Neural progenitor cell (in vitro differentiated cells): ENCODE measurements at regions not wholly inside any gene's neighbourhood (a gene's known extent, or its start where the extent isn't known, plus 50 kb on each side); places are given as distances from the start of the nearest gene placed in this dataset.
"Not testable (repeated sequence)": the region's sequence is repeated elsewhere in the genome, so short reads cannot be mapped to it uniquely, and the experiment has no call there.

Experiments
- DNase-seq: peaks from one replicate; pipeline ENCODE4 v3.0.0-alpha.2; 2016; ENCODE audit warnings: low spot score
- H2AFZ ChIP-seq: fragments of 200-600 bp; sonication (generic); replicated peaks from 2 replicates; pipeline ENCODE4 v1.6.1; 2016; ENCODE audit warnings: antibody characterized with exemption
- H3F3A ChIP-seq: fragments of 200-600 bp; sonication (generic); 2 replicates; pipeline ENCODE4 v1.6.1; 2016; ENCODE audit warnings: antibody characterized with exemption, low read depth
- H3K27ac ChIP-seq: fragments of 200-600 bp; sonication (generic); 2 replicates; pipeline ENCODE4 v1.5.1; 2016; ENCODE audit warnings: mild to moderate bottlenecking
- H3K27me3 ChIP-seq: fragments of 200-600 bp; sonication (generic); 2 replicates; pipeline ENCODE4 v1.6.1; 2016; ENCODE audit warnings: mild to moderate bottlenecking, moderate library complexity
- H3K36me3 ChIP-seq: fragments of 200-600 bp; sonication (generic); 2 replicates; pipeline ENCODE4 v1.5.1; 2016
- H3K4me1 ChIP-seq: fragments of 200-600 bp; sonication (generic); 2 replicates; pipeline ENCODE4 v1.6.1; 2016; ENCODE audit warnings: mixed run types
- H3K4me2 ChIP-seq: fragments of 200-600 bp; sonication (generic); 2 replicates; pipeline ENCODE4 v1.6.1; 2016
- H3K4me3 ChIP-seq: fragments of 200-600 bp; sonication (generic); 2 replicates; pipeline ENCODE4 v1.5.1; 2016
- H3K79me2 ChIP-seq: fragments of 200-600 bp; sonication (generic); 2 replicates; pipeline ENCODE4 v1.6.1; 2016; ENCODE audit warnings: low read depth
- H3K9ac ChIP-seq: fragments of 200-600 bp; sonication (generic); 2 replicates; pipeline ENCODE4 v1.6.1; 2016
- H3K9me3 ChIP-seq: fragments of 200-600 bp; sonication (generic); 2 replicates; pipeline ENCODE4 v1.5.1; 2016; ENCODE audit warnings: low read depth
- H4K20me1 ChIP-seq: fragments of 200-600 bp; sonication (generic); 2 replicates; pipeline ENCODE4 v1.6.1; 2016; ENCODE audit warnings: low read depth
- H3K27ac Mint-ChIP-seq: 3 replicates; pipeline ENCODE4 v1.8.0; 2021; ENCODE audit warnings: mixed read lengths
- H3K27me3 Mint-ChIP-seq: 2 replicates; pipeline ENCODE4 v1.8.0; 2022; ENCODE audit warnings: low read depth, mild to moderate bottlenecking, inconsistent platforms, moderate library complexity, mixed read lengths; ENCODE audit not compliant: insufficient read depth
- H3K36me3 Mint-ChIP-seq: 3 replicates; pipeline ENCODE4 v1.8.0; 2021; ENCODE audit warnings: mixed read lengths
- H3K4me1 Mint-ChIP-seq: 3 replicates; pipeline ENCODE4 v1.8.0; 2021; ENCODE audit warnings: mixed read lengths
- H3K4me3 Mint-ChIP-seq: 3 replicates; pipeline ENCODE4 v1.8.0; 2021; ENCODE audit warnings: mild to moderate bottlenecking, moderate library complexity, mixed read lengths
- H3K9me3 Mint-ChIP-seq: 3 replicates; pipeline ENCODE4 v1.8.0; 2020; ENCODE audit warnings: mixed read lengths
- EZH2 ChIP-seq: fragments of 200-600 bp; sonication (generic); IDR thresholded peaks from 2 replicates; pipeline ENCODE4 v1.6.1; 2017; ENCODE audit warnings: antibody characterized with exemption, mild to moderate bottlenecking, moderate library complexity
- EZH2phosphoT487 ChIP-seq: fragments of 200-600 bp; sonication (generic); IDR thresholded peaks from 2 replicates; pipeline ENCODE4 v1.6.1; 2017; ENCODE audit warnings: antibody characterized with exemption
- TF ChIP-seq, protein P1 (sequence below): fragments of 200-600 bp; sonication (generic); IDR thresholded peaks from 2 replicates; pipeline ENCODE4 v1.5.1; 2017; ENCODE audit warnings: antibody characterized with exemption, mild to moderate bottlenecking

DNA sequence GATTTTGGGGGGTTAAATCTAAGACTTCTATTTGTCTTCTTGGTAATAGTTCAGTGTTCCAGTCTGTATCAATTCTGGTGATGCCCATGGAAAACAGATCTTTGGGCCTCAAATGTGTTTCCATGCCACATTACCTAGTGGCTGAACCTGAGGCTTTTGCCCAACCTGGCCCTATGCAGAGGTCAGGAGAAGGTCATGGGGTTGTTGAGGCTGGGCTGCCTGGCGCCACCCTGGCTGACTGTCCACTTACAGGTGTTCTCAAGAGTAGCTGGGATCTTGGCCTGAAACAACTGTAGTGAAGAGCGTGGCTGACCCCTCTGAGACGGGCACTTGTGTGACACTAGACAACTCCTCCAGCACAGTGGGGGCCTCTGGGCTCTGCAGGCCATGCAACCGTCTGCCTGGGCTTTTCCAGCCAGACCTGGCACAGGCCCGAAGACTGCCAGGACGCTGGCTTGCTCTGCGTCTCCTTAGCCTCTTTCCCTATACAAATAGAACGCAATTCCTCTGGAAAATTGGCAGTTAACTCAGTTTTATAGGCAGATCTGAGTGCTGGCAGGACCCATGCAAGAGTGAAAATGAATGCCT is 127.8 kb downstream of the TRIM43 start:
- H3K4me3 ChIP-seq: no peak overlapping the region
- no peaks in the 10 kb centered on the region for H3K4me1 ChIP-seq
- H3K79me2 ChIP-seq: no peaks in the 10 kb centered on the region
- no peaks in the 10 kb centered on the region for H3K36me3 Mint-ChIP-seq
- no peak overlapping the region for H2AFZ ChIP-seq
- no peak overlapping the region for H3K27ac ChIP-seq
- no peak overlapping the region for H3K9ac ChIP-seq
- peaks cover 12% of the 10 kb centered on the region for H3K27me3 Mint-ChIP-seq
- no peak overlapping the region for H3K4me3 Mint-ChIP-seq
- H3F3A ChIP-seq: no peaks in the 10 kb centered on the region
- no peak overlapping the region for H3K27ac Mint-ChIP-seq
- H3K4me1 Mint-ChIP-seq: peaks cover 7% of the 10 kb centered on the region
- no peaks in the 10 kb centered on the region for H3K9me3 Mint-ChIP-seq
- H3K9me3 ChIP-seq: peaks cover 5% of the 10 kb centered on the region
- H3K36me3 ChIP-seq: no peaks in the 10 kb centered on the region
- no peak overlapping the region for H3K4me2 ChIP-seq
- no peak for DNase-seq
- TF ChIP-seq EZH2 (no peak), EZH2phosphoT487 (no peak)
- TF ChIP-seq, protein P1, sequence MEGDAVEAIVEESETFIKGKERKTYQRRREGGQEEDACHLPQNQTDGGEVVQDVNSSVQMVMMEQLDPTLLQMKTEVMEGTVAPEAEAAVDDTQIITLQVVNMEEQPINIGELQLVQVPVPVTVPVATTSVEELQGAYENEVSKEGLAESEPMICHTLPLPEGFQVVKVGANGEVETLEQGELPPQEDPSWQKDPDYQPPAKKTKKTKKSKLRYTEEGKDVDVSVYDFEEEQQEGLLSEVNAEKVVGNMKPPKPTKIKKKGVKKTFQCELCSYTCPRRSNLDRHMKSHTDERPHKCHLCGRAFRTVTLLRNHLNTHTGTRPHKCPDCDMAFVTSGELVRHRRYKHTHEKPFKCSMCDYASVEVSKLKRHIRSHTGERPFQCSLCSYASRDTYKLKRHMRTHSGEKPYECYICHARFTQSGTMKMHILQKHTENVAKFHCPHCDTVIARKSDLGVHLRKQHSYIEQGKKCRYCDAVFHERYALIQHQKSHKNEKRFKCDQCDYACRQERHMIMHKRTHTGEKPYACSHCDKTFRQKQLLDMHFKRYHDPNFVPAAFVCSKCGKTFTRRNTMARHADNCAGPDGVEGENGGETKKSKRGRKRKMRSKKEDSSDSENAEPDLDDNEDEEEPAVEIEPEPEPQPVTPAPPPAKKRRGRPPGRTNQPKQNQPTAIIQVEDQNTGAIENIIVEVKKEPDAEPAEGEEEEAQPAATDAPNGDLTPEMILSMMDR: no peak
- H3K27me3 ChIP-seq: no peaks in the 10 kb centered on the region
- no peaks in the 10 kb centered on the region for H4K20me1 ChIP-seq

GRCh38 chr2:95721726-95722125 is 129.9 kb downstream of the TRIM43 start:
- no peak overlapping the region for H3K4me3 ChIP-seq
- no peaks in the 10 kb centered on the region for H3F3A ChIP-seq
- TF ChIP-seq, protein P1: no peak
- no peak overlapping the region for H3K9ac ChIP-seq
- peaks cover 5% of the 10 kb centered on the region for H3K9me3 ChIP-seq
- H3K27me3 ChIP-seq: no peaks in the 10 kb centered on the region
- no peaks in the 10 kb centered on the region for H3K4me1 ChIP-seq
- H3K4me2 ChIP-seq: no peak overlapping the region
- Mint-ChIP-seq H3K36me3 (no peaks in the 10 kb centered on the region), H3K9me3 (no peaks in the 10 kb centered on the region), H3K27me3 (peaks cover 12% of the 10 kb centered on the region), H3K4me3 (no peak overlapping the region), H3K27ac (no peak overlapping the region), H3K4me1 (peaks cover 3% of the 10 kb centered on the region)
- no peak overlapping the region for H3K27ac ChIP-seq
- no peak overlapping the region for H2AFZ ChIP-seq
- no peaks in the 10 kb centered on the region for H4K20me1 ChIP-seq
- no peaks in the 10 kb centered on the region for H3K36me3 ChIP-seq
- H3K79me2 ChIP-seq: no peaks in the 10 kb centered on the region
- no peak for DNase-seq

GRCh38 chr2:95722131-95722697 is 130.4 kb downstream of the TRIM43 start:
- H3K4me2 ChIP-seq: no peak overlapping the region
- Mint-ChIP-seq H3K4me3 (no peak overlapping the region), H3K27me3 (peaks cover 12% of the 10 kb centered on the region), H3K4me1 (peaks cover 3% of the 10 kb centered on the region), H3K36me3 (no peaks in the 10 kb centered on the region), H3K9me3 (no peaks in the 10 kb centered on the region), H3K27ac (peak overlapping the region; percentile 73)
- TF ChIP-seq, protein P1: no peak
- TF ChIP-seq EZH2phosphoT487 (no peak), EZH2 (no peak)
- H3K4me1 ChIP-seq: no peaks in the 10 kb centered on the region
- no peaks in the 10 kb centered on the region for H3F3A ChIP-seq
- H4K20me1 ChIP-seq: no peaks in the 10 kb centered on the region
- H3K4me3 ChIP-seq: no peak overlapping the region
- no peak for DNase-seq
- no peak overlapping the region for H2AFZ ChIP-seq
- H3K36me3 ChIP-seq: no peaks in the 10 kb centered on the region
- no peak overlapping the region for H3K27ac ChIP-seq
- no peak overlapping the region for H3K9ac ChIP-seq
- peaks cover 5% of the 10 kb centered on the region for H3K9me3 ChIP-seq
- H3K79me2 ChIP-seq: no peaks in the 10 kb centered on the region
- H3K27me3 ChIP-seq: no peaks in the 10 kb centered on the region

DNA sequence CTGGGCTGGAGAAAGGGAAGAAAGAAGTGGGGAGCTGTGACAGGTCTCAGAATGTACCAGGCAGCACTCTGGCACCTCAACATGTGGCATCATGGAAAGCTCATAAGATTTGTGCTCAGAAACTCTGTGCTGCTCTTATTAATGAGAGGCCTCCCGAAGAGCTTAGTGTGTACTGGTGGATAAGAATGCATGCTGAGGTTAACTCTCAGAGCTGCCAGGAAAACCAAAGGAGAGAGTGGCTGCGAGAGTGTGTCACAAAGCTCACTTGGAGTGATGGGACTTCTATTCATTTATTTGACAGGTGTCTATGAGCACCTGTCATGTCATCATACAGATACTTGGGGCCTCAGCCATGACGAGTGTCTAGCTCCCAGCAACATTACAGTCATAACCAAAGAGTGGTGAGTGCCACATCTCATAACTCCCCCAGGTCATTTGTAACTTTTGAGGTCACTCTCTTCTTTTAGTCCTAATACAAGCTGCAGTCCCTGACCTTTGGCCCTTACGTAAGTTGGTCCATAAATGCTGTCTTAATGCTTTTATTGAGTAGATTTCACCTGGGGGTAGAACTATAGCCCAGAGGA is 131.9 kb downstream of the TRIM43 start:
- H3K4me1 Mint-ChIP-seq, H3K9me3 Mint-ChIP-seq: not testable (repeated sequence)

DNA sequence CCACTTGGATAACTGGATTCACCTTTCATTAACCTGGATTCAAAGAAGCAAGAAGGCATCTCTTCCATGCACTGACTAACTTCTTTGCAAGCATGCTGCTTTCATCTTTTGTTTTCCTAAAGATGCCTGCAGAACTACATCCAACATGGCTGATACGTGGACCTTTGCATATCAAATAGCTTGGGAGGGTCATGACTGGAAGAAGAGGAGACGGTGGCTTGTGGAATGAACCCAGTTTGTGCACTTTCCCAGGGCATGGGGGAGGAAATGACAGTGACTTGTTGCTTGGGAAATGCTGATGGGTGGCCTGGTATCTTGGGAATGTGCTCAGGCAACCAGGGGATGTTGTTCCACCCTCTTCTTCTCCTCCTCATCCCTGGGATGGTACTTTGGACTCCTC is 133.4 kb downstream of the TRIM43 start:
- not testable (repeated sequence) for DNase-seq, H3K27me3 ChIP-seq, H3K9me3 Mint-ChIP-seq, H3K4me2 ChIP-seq, H3K27ac ChIP-seq, H3K4me3 ChIP-seq, H3K4me1 ChIP-seq, H3K9me3 ChIP-seq, H3K4me3 Mint-ChIP-seq, H3K36me3 Mint-ChIP-seq, H4K20me1 ChIP-seq, H3K36me3 ChIP-seq, H3K4me1 Mint-ChIP-seq, H2AFZ ChIP-seq, H3F3A ChIP-seq, H3K79me2 ChIP-seq, H3K9ac ChIP-seq
- Mint-ChIP-seq H3K27ac (peak overlapping the region; percentile 30), H3K27me3 (peaks cover 10% of the 10 kb centered on the region)

More for the DNA sequence above, 131.9 kb downstream of the TRIM43 start:
- not testable (repeated sequence) for H3K36me3 Mint-ChIP-seq, H3K4me3 ChIP-seq, H3K27me3 ChIP-seq, H3K4me2 ChIP-seq, H3K9ac ChIP-seq, H3K27ac ChIP-seq, H2AFZ ChIP-seq, H3K27ac Mint-ChIP-seq, H3F3A ChIP-seq, H3K79me2 ChIP-seq, H3K4me3 Mint-ChIP-seq, H3K9me3 ChIP-seq, H4K20me1 ChIP-seq, DNase-seq, H3K4me1 ChIP-seq, H3K36me3 ChIP-seq
- peaks cover 12% of the 10 kb centered on the region for H3K27me3 Mint-ChIP-seq
